Right atrium auricular region (tissue), 2 donors: ENCODE measurements at regions not wholly inside any gene's neighbourhood (a gene's known extent, or its start where the extent isn't known, plus 50 kb on each side); places are given as distances from the start of the nearest gene placed in this dataset.

Experiments used
- DNase-seq: peaks from one replicate; pipeline ENCODE4 v3.0.0-alpha.2; 2019; ENCODE audit warnings: low spot score
- H3K27ac ChIP-seq, 2 donors: fragments of 200-600 bp; sonication (generic); 1 replicate in 1 of 2; 2 replicates in 1 of 2; pipeline ENCODE4 v1.5.1; 2016 to 2019
- H3K27me3 ChIP-seq, 2 donors: fragments of 200-600 bp; sonication (generic); one replicate each; pipeline versions ENCODE4 v1.5.1 to v1.6.0; 2017 to 2019
- H3K36me3 ChIP-seq: fragments of 200-600 bp; sonication (generic); one replicate; pipeline ENCODE4 v1.5.1; 2016
- H3K4me1 ChIP-seq, 2 donors: fragments of 200-600 bp; sonication (generic); one replicate each; pipeline versions ENCODE4 v1.5.1 to v1.6.0; 2017 to 2019
- H3K4me3 ChIP-seq, 2 donors: fragments of 200-600 bp; sonication (generic); 1 replicate in 1 of 2; 2 replicates in 1 of 2; pipeline ENCODE4 v1.5.1; 2017 to 2019; ENCODE audit warnings: mild to moderate bottlenecking in 1 of 2, moderate library complexity in 1 of 2
- H3K9me3 ChIP-seq, 2 donors: fragments of 200-600 bp; sonication (generic); one replicate each; pipeline ENCODE4 v1.5.1; 2019
- CTCF ChIP-seq, 2 donors: fragments of 200-600 bp; sonication (generic); IDR thresholded peaks; one replicate each; pipeline ENCODE4 v1.5.1; 2019; ENCODE audit warnings: antibody characterized with exemption in 2 of 2

- Histone ChIP-seq H3K4me1 (no peaks in the 10 kb centered on the region), H3K27me3 (no peaks in the 10 kb centered on the region), H3K4me3 (no peak overlapping the region), H3K9me3 (no peaks in the 10 kb centered on the region), H3K36me3 (no peaks in the 10 kb centered on the region), H3K27ac (no peak overlapping the region)
- DNase-seq: no peak
- TF ChIP-seq CTCF (IDR thresholded peaks at IDR 0.05): no peak
Measured at GRCh38 chr2:67888351-67889005, 174.3 kb downstream of the C1D start.

GRCh38 chr2:67889056-67889455 lies 173.7 kb downstream of the C1D start:
- DNase-seq: no peak
- Histone ChIP-seq H3K27me3 (no peaks in the 10 kb centered on the region), H3K4me1 (no peaks in the 10 kb centered on the region), H3K27ac (no peak overlapping the region), H3K9me3 (no peaks in the 10 kb centered on the region), H3K4me3 (no peak overlapping the region), H3K36me3 (no peaks in the 10 kb centered on the region)
- no peak for TF ChIP-seq CTCF (IDR thresholded peaks at IDR 0.05)

GRCh38 chr2:67891642-67892041 lies 171.2 kb downstream of the C1D start:
- no peak for TF ChIP-seq CTCF (IDR thresholded peaks at IDR 0.05)
- Histone ChIP-seq H3K4me3 (no peak overlapping the region), H3K9me3 (no peaks in the 10 kb centered on the region), H3K27me3 (no peaks in the 10 kb centered on the region), H3K27ac (no peak overlapping the region), H3K36me3 (no peaks in the 10 kb centered on the region), H3K4me1 (no peaks in the 10 kb centered on the region)
- DNase-seq: no peak

GRCh38 chr2:67892339-67892846 lies 170.4 kb downstream of the C1D start:
- no peaks in the 10 kb centered on the region for H3K4me1 ChIP-seq
- H3K9me3 ChIP-seq: no peaks in the 10 kb centered on the region
- no peak for TF ChIP-seq CTCF (IDR thresholded peaks at IDR 0.05)
- no peak overlapping the region for H3K27ac ChIP-seq
- no peaks in the 10 kb centered on the region for H3K36me3 ChIP-seq
- H3K4me3 ChIP-seq: no peak overlapping the region
- no peaks in the 10 kb centered on the region for H3K27me3 ChIP-seq
- no peak for DNase-seq

- no peaks in the 10 kb centered on the region for H3K9me3 ChIP-seq
- H3K27me3 ChIP-seq: no peaks in the 10 kb centered on the region
- no peak overlapping the region for H3K27ac ChIP-seq
- DNase-seq: no peak
- H3K4me1 ChIP-seq: no peaks in the 10 kb centered on the region
- H3K4me3 ChIP-seq: no peak overlapping the region
- no peaks in the 10 kb centered on the region for H3K36me3 ChIP-seq
- no peak for TF ChIP-seq CTCF (IDR thresholded peaks at IDR 0.05)
Measured at GRCh38 chr2:67895227-67895941, 167.4 kb downstream of the C1D start.
